ENCODE measurements at regions not wholly inside any gene's neighbourhood (a gene's known extent, or its start where the extent isn't known, plus 50 kb on each side); places are given as distances from the start of the nearest gene placed in this dataset.

DNA sequence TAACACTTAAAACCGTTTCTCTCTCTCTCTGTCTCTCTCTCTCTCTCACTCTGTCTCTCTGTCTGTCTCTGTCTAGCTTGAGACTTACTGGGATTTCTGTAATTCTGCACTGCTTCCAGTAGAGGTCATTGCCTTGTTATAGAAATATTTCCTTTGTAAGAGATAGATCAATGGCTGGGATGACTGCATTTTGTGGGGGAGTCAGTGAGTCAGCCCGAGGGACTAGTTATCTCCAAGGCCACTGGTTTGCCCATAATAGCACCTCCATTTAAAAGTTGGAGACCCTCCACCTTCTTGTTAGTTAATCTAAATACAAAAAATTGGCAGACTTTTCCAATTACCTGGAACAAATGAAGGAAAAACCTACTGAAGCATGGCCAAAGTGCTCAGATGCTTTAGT is 547.2 kb downstream of the LRRC70 start:
- TF ChIP-seq POLR2A (IDR thresholded peaks at IDR 0.05): no peak
- TF ChIP-seq CTCF (IDR thresholded peaks at IDR 0.05): peak; percentile 14 to 45 (median 40)
